H1 (cell line): ENCODE measurements at regions not wholly inside any gene's neighbourhood (a gene's known extent, or its start where the extent isn't known, plus 50 kb on each side); places are given as distances from the start of the nearest gene placed in this dataset.

ENCODE experiments used
- CTBP2 ChIP-seq: IDR thresholded peaks from 2 replicates; pipeline ENCODE4 v1.7.0; 2011; ENCODE audit warnings: borderline replicate concordance, mild to moderate bottlenecking, moderate library complexity, mixed read lengths, low read length; ENCODE audit not compliant: insufficient read depth, insufficient read length
- EZH2 ChIP-seq: fragments of 200-600 bp; sonication (generic); IDR thresholded peaks from 2 replicates; pipeline ENCODE4 v1.7.1; 2012; ENCODE audit warnings: low read depth, mild to moderate bottlenecking, moderate library complexity, low read length, inconsistent platforms; ENCODE audit not compliant: severe bottlenecking
- GABPA ChIP-seq: IDR thresholded peaks from 2 replicates; pipeline ENCODE4 v1.6.1; 2011; ENCODE audit warnings: mild to moderate bottlenecking, low read length, moderate library complexity, borderline replicate concordance; ENCODE audit not compliant: insufficient read depth
- KDM1A ChIP-seq: fragments of 200-600, 300-600 bp; sonication (generic); IDR thresholded peaks from 2 replicates; pipeline ENCODE4 v1.7.1; 2016; ENCODE audit warnings: mild to moderate bottlenecking, low read length, borderline replicate concordance
- KDM4A ChIP-seq: IDR thresholded peaks from one replicate; pipeline ENCODE4 v1.7.1; 2012; ENCODE audit warnings: low read depth, mild to moderate bottlenecking, moderate library complexity, low read length, inconsistent platforms; ENCODE audit not compliant: severe bottlenecking
- RNF2 ChIP-seq: fragments of 200-900, 300-1000 bp; sonication (generic); IDR thresholded peaks from 2 replicates; pipeline ENCODE4 v1.7.1; 2016; ENCODE audit warnings: borderline replicate concordance, low read depth, mild to moderate bottlenecking, antibody characterized with exemption, low read length; ENCODE audit not compliant: poor library complexity, severe bottlenecking; ENCODE audit errors: missing control alignments
- TAF7 ChIP-seq: optimal IDR thresholded peaks from 2 replicates; pipeline ENCODE3; 2011; ENCODE audit warnings: low read depth, mild to moderate bottlenecking, inconsistent platforms, low read length, moderate library complexity, borderline replicate concordance

- TF ChIP-seq TAF7, result no peak
- TF ChIP-seq CTBP2, result no peak
- no peak for TF ChIP-seq RNF2
- no peak for TF ChIP-seq EZH2
- TF ChIP-seq GABPA, result no peak
- TF ChIP-seq KDM1A, result no peak
- TF ChIP-seq KDM4A, result no peak
- TF ChIP-seq, all 59 proteins: peak for 0
These were observed 193.4 kb upstream of the NUDT12 start (continued) for GRCh38 chr5:103755974-103756373.
